ENCODE measurements at regions not wholly inside any gene's neighbourhood (a gene's known extent, or its start where the extent isn't known, plus 50 kb on each side); places are given as distances from the start of the nearest gene placed in this dataset.
A peak's percentile ranks its signal among the peaks of the same experiment; 100 is the strongest.
"Not testable (repeated sequence)": the region's sequence is repeated elsewhere in the genome, so short reads cannot be mapped to it uniquely, and the experiment has no call there.

- not testable (repeated sequence) for DNase-seq
These were observed 89.8 kb downstream of the DNAAF6 start for GRCh38 chrX:107296184-107296583.

- no peak for DNase-seq
These were observed 91.9 kb downstream of the DNAAF6 start for GRCh38 chrX:107298276-107298675.

GRCh38 chrX:107301253-107301652 is 94.8 kb downstream of the DNAAF6 start:
- DNase-seq = no peak

GRCh38 chrX:107304141-107304540 is 97.7 kb downstream of the DNAAF6 start:
- DNase-seq = no peak

- DNase-seq = no peak
These were observed 117.5 kb downstream of the DNAAF6 start for GRCh38 chrX:107323786-107324492.

GRCh38 chrX:107324493-107325310 is 118.3 kb downstream of the DNAAF6 start:
- peak; percentile 17 for DNase-seq

GRCh38 chrX:107325467-107325866 is 119.1 kb downstream of the DNAAF6 start:
- DNase-seq = no peak

GRCh38 chrX:107348051-107348450 is 101.4 kb upstream of the FRMPD3 start:
- DNase-seq = no peak

GRCh38 chrX:107348990-107349389 is 100.5 kb upstream of the FRMPD3 start:
- DNase-seq = no peak

- no peak for DNase-seq
These were observed 93.9 kb upstream of the FRMPD3 start for GRCh38 chrX:107355533-107355932.

- no peak for DNase-seq
These were observed 88.6 kb upstream of the FRMPD3 start for GRCh38 chrX:107360788-107361360.

- not testable (repeated sequence) for DNase-seq
These were observed 79.3 kb upstream of the FRMPD3 start for GRCh38 chrX:107370185-107370584.

GRCh38 chrX:107374132-107374531 is 75.3 kb upstream of the FRMPD3 start:
- DNase-seq = no peak

- no peak for DNase-seq
These were observed 74.6 kb upstream of the FRMPD3 start for GRCh38 chrX:107374831-107375230.

- not testable (repeated sequence) for DNase-seq
These were observed 73.3 kb upstream of the FRMPD3 start for GRCh38 chrX:107376186-107376585.

- no peak for DNase-seq
These were observed 64.9 kb upstream of the FRMPD3 start for GRCh38 chrX:107384397-107385105.

GRCh38 chrX:107389726-107390125 is 59.7 kb upstream of the FRMPD3 start:
- DNase-seq = no peak

- DNase-seq = not testable (repeated sequence)
These were observed 55.8 kb upstream of the FRMPD3 start for GRCh38 chrX:107393656-107394055.

GRCh38 chrX:107396235-107396634 is 53.2 kb upstream of the FRMPD3 start:
- DNase-seq = no peak

- no peak for DNase-seq
These were observed 52.7 kb upstream of the FRMPD3 start for GRCh38 chrX:107396783-107397182.

GRCh38 chrX:107398115-107398514 is 51.3 kb upstream of the FRMPD3 start:
- no peak for DNase-seq
